Endodermal cell (in vitro differentiated cells): ENCODE measurements at regions not wholly inside any gene's neighbourhood (a gene's known extent, or its start where the extent isn't known, plus 50 kb on each side); places are given as distances from the start of the nearest gene placed in this dataset.

Experiments used
- DNase-seq: peaks from one replicate; pipeline ENCODE4 v3.0.0-alpha.2; 2017
- H3K27ac ChIP-seq: 2 replicates; pipeline ENCODE4 v1.5.1; 2013; ENCODE audit warnings: mild to moderate bottlenecking, low read depth, low read length, moderate library complexity
- H3K27me3 ChIP-seq: 2 replicates; pipeline ENCODE4 v1.6.1; 2013; ENCODE audit warnings: mild to moderate bottlenecking, low read length, moderate library complexity; ENCODE audit not compliant: insufficient read depth, control insufficient read depth, poor library complexity, severe bottlenecking
- H3K36me3 ChIP-seq: 2 replicates; pipeline ENCODE4 v1.7.0; 2013; ENCODE audit warnings: mild to moderate bottlenecking, low read length, moderate library complexity; ENCODE audit not compliant: control insufficient read depth, insufficient read depth
- H3K4me1 ChIP-seq: one replicate; pipeline ENCODE4 v1.7.0; 2013; ENCODE audit warnings: low read length; ENCODE audit not compliant: control insufficient read depth, insufficient read depth
- H3K4me3 ChIP-seq: 2 replicates; pipeline ENCODE4 v1.5.1; 2013; ENCODE audit warnings: mild to moderate bottlenecking, low read length, moderate library complexity
- H3K9ac ChIP-seq: 2 replicates; pipeline ENCODE4 v1.6.1; 2013; ENCODE audit warnings: mild to moderate bottlenecking, low read length, moderate library complexity; ENCODE audit not compliant: poor library complexity, severe bottlenecking; ENCODE audit errors: extremely low read depth
- H3K9me3 ChIP-seq: 2 replicates; pipeline ENCODE4 v1.6.1; 2013; ENCODE audit warnings: mild to moderate bottlenecking, low read length, moderate library complexity; ENCODE audit not compliant: control insufficient read depth
- H3K27ac Mint-ChIP-seq: 2 replicates; pipeline ENCODE4 v1.8.0; 2020; ENCODE audit warnings: mixed read lengths
- H3K27me3 Mint-ChIP-seq: 2 replicates; pipeline ENCODE4 v1.8.0; 2021; ENCODE audit warnings: mild to moderate bottlenecking, mixed read lengths; ENCODE audit not compliant: insufficient read depth
- H3K36me3 Mint-ChIP-seq: 2 replicates; pipeline ENCODE4 v1.8.0; 2020; ENCODE audit warnings: low read depth, mixed read lengths
- H3K4me1 Mint-ChIP-seq: 2 replicates; pipeline ENCODE4 v1.8.0; 2020; ENCODE audit warnings: mixed read lengths
- H3K4me3 Mint-ChIP-seq: 2 replicates; pipeline ENCODE4 v1.8.0; 2020; ENCODE audit warnings: mild to moderate bottlenecking, moderate library complexity, mixed read lengths
- H3K9me3 Mint-ChIP-seq: 2 replicates; pipeline ENCODE4 v1.8.0; 2020; ENCODE audit warnings: mild to moderate bottlenecking, mixed read lengths
- CTCF ChIP-seq: fragments of 200-600 bp; sonication (generic); conservative IDR thresholded peaks from 2 replicates; pipeline ENCODE4 v1.5.0; 2021; ENCODE audit warnings: antibody characterized with exemption, mild to moderate bottlenecking
- WGBS, 2 experiments: methylation state at CpG; one replicate each; pipeline versions ENCODE4 v1.1.5 to v1.1.7; 2013; ENCODE audit warnings: missing lambda C conversion rate in 2 of 2, mixed read lengths in 1 of 2; ENCODE audit not compliant: insufficient coverage in 1 of 2, insufficient read length in 1 of 2; 5-methylcytosine and 5-hydroxymethylcytosine counted together

- no peaks in the 10 kb centered on the region for H3K4me1 Mint-ChIP-seq
- no peak for TF ChIP-seq CTCF
- H3K27me3 Mint-ChIP-seq: no peaks in the 10 kb centered on the region
- H3K9me3 ChIP-seq: no peaks in the 10 kb centered on the region
- DNase-seq: no peak
- no peak overlapping the region for H3K4me3 Mint-ChIP-seq
- no peak overlapping the region for H3K27ac Mint-ChIP-seq
- no peaks in the 10 kb centered on the region for H3K27me3 ChIP-seq
- no peaks in the 10 kb centered on the region for H3K36me3 ChIP-seq
- H3K4me3 ChIP-seq: no peak overlapping the region
- no peak overlapping the region for H3K9ac ChIP-seq
- no peak overlapping the region for H3K27ac ChIP-seq
- H3K4me1 ChIP-seq: no peaks in the 10 kb centered on the region
- H3K36me3 Mint-ChIP-seq: no peaks in the 10 kb centered on the region
- peaks cover 5% of the 10 kb centered on the region for H3K9me3 Mint-ChIP-seq
These were observed 352.7 kb downstream of the AEBP2 start for GRCh38 chr12:19792028-19792427.

GRCh38 chr12:19794116-19794515 is 354.8 kb downstream of the AEBP2 start:
- Histone ChIP-seq H3K27ac (no peak overlapping the region), H3K36me3 (no peaks in the 10 kb centered on the region), H3K9me3 (no peaks in the 10 kb centered on the region), H3K27me3 (no peaks in the 10 kb centered on the region), H3K9ac (no peak overlapping the region), H3K4me1 (no peaks in the 10 kb centered on the region), H3K4me3 (no peak overlapping the region)
- no peak for TF ChIP-seq CTCF
- peaks cover 7% of the 10 kb centered on the region for H3K9me3 Mint-ChIP-seq
- H3K27ac Mint-ChIP-seq: no peak overlapping the region
- H3K4me3 Mint-ChIP-seq: no peak overlapping the region
- 83 to 87% methylated on average over 1 of the region's 1 CpG for WGBS, 2 experiments
- DNase-seq: no peak
- H3K27me3 Mint-ChIP-seq: no peaks in the 10 kb centered on the region
- H3K4me1 Mint-ChIP-seq: no peaks in the 10 kb centered on the region
- no peaks in the 10 kb centered on the region for H3K36me3 Mint-ChIP-seq

GRCh38 chr12:19799216-19799615 is 359.9 kb downstream of the AEBP2 start:
- Histone ChIP-seq H3K9ac (no peak overlapping the region), H3K36me3 (no peaks in the 10 kb centered on the region), H3K4me1 (no peaks in the 10 kb centered on the region), H3K9me3 (no peaks in the 10 kb centered on the region), H3K27me3 (no peaks in the 10 kb centered on the region), H3K27ac (no peak overlapping the region), H3K4me3 (no peak overlapping the region)
- Mint-ChIP-seq H3K36me3 (no peaks in the 10 kb centered on the region), H3K9me3 (peaks cover 7% of the 10 kb centered on the region), H3K4me1 (no peaks in the 10 kb centered on the region), H3K4me3 (no peak overlapping the region), H3K27me3 (no peaks in the 10 kb centered on the region), H3K27ac (no peak overlapping the region)
- no peak for DNase-seq
- WGBS, 2 experiments: 89 to 90% methylated on average over 2 to 6 of the region's 7 CpGs
- TF ChIP-seq CTCF: no peak
